Lower lobe of right lung (tissue), 2 donors: ENCODE measurements at regions not wholly inside any gene's neighbourhood (a gene's known extent, or its start where the extent isn't known, plus 50 kb on each side); places are given as distances from the start of the nearest gene placed in this dataset.

Experiments used
- ATAC-seq, 2 donors: fragments of 200-7000 bp; cut with Tn5 transposase; one replicate each; pipeline ENCODE4 v1.9.1; 2020 to 2022; ENCODE audit warnings: mild to moderate bottlenecking in 2 of 2, moderate library complexity in 2 of 2
- DNase-seq: peaks from one replicate; pipeline ENCODE4 v3.0.0-alpha.2; 2020
- H3K27ac ChIP-seq: fragments of 200-600 bp; one replicate; pipeline ENCODE4 v1.8.0; 2022
- H3K27me3 ChIP-seq: fragments of 200-600 bp; one replicate; pipeline ENCODE4 v1.8.0; 2022; ENCODE audit warnings: low read depth
- H3K36me3 ChIP-seq: fragments of 200-600 bp; one replicate; pipeline ENCODE4 v1.8.0; 2022; ENCODE audit warnings: mild to moderate bottlenecking
- H3K4me1 ChIP-seq: fragments of 200-600 bp; one replicate; pipeline ENCODE4 v1.8.0; 2022
- H3K4me3 ChIP-seq: fragments of 200-600 bp; one replicate; pipeline ENCODE4 v1.8.0; 2022; ENCODE audit warnings: mild to moderate bottlenecking
- H3K9me3 ChIP-seq: fragments of 200-600 bp; one replicate; pipeline ENCODE4 v1.8.0; 2022
- intact Hi-C: fragments of 100-400 bp; cut with DNase I; formaldehyde crosslinking; loops from one replicate; pipeline ENCODE4 v1.11.0; 2022
- TF ChIP-seq, protein P1 (sequence below): fragments of 200-600 bp; IDR thresholded peaks from one replicate; pipeline ENCODE4 v1.8.0; 2022; ENCODE audit warnings: antibody characterized with exemption, mild to moderate bottlenecking
- donor health status: DM: no; HTN: yes; CAD: no; lungs with severe emphysema.

DNA sequence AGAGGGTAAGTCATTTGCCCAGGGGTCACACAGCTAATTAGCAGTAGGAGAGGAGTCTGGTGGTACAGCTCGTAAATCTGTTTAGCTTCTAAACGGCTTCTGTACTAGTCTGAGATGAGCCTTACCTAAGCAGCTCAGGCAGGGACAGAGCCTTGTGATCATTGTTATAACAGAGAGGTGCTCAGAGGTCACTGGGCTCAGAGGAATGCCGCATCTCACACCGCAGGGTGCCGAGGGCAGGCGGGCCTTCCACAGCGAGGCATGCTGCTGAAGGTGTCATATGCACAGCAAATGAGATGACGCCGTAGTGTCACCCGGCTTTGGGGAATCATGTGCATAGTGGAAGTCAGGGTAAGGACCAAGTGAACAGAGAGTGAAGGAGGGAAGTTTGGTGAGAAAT lies 305.2 kb upstream of the FMN2 start:
- no peaks in the 10 kb centered on the region for H3K27me3 ChIP-seq
- peak in 1 of 2 donors; percentile 17 for ATAC-seq
- TF ChIP-seq, protein P1, sequence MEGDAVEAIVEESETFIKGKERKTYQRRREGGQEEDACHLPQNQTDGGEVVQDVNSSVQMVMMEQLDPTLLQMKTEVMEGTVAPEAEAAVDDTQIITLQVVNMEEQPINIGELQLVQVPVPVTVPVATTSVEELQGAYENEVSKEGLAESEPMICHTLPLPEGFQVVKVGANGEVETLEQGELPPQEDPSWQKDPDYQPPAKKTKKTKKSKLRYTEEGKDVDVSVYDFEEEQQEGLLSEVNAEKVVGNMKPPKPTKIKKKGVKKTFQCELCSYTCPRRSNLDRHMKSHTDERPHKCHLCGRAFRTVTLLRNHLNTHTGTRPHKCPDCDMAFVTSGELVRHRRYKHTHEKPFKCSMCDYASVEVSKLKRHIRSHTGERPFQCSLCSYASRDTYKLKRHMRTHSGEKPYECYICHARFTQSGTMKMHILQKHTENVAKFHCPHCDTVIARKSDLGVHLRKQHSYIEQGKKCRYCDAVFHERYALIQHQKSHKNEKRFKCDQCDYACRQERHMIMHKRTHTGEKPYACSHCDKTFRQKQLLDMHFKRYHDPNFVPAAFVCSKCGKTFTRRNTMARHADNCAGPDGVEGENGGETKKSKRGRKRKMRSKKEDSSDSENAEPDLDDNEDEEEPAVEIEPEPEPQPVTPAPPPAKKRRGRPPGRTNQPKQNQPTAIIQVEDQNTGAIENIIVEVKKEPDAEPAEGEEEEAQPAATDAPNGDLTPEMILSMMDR = no peak
- H3K4me3 ChIP-seq = no peak overlapping the region
- no peaks in the 10 kb centered on the region for H3K36me3 ChIP-seq
- H3K27ac ChIP-seq = no peak overlapping the region
- intact Hi-C loops = no loop called here
- H3K9me3 ChIP-seq = no peaks in the 10 kb centered on the region
- no peak for DNase-seq
- H3K4me1 ChIP-seq = no peaks in the 10 kb centered on the region

DNA sequence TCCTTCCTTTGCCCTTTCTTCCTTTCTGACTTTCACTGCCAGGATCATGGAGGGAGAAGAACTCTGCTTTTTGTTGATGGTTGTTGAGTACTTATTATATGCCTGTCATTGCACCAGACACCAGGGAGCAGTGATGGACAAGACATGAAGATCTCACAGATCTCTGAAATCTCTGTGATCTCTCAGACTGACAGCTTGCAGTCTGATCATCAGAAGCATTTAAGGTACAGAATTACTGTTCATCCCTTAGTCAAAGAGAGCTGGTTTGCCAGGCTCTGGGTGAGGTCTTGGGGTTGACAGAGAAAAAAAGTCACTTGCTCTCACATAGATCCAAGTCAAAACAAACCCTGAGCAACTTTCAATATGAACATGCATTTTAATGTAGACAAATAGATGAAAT lies 299.5 kb upstream of the FMN2 start:
- no peaks in the 10 kb centered on the region for H3K27me3 ChIP-seq
- H3K4me3 ChIP-seq = no peak overlapping the region
- TF ChIP-seq, protein P1 = no peak
- H3K36me3 ChIP-seq = no peaks in the 10 kb centered on the region
- no peaks in the 10 kb centered on the region for H3K9me3 ChIP-seq
- no peaks in the 10 kb centered on the region for H3K4me1 ChIP-seq
- no peak for DNase-seq
- intact Hi-C loops = no loop called here
- ATAC-seq = no peak
- H3K27ac ChIP-seq = no peak overlapping the region

DNA sequence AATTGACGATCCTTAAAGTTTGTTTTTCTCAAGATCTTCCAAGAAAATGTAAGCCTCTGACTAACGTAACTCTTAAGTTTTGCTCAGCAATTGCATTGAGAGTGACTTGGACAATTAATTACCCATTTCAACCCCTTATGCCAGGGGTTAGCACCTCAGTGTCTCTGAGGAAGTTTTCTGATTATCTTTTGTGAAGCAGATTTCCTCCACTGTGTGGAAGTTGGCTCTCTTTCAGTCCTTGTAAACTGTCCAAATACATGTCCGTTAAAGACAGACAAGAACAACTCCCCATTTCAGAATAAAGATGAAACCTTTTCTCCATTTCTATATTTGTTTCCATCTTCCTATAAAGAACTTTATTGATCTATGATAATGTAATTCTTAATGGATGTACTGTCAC lies 296.4 kb upstream of the FMN2 start:
- Histone ChIP-seq H3K4me3 (no peak overlapping the region), H3K4me1 (no peaks in the 10 kb centered on the region), H3K27me3 (no peaks in the 10 kb centered on the region), H3K27ac (no peak overlapping the region), H3K36me3 (no peaks in the 10 kb centered on the region), H3K9me3 (no peaks in the 10 kb centered on the region)
- DNase-seq (no peak), ATAC-seq (no peak)
- intact Hi-C loops = no loop called here
- TF ChIP-seq, protein P1 = no peak

DNA sequence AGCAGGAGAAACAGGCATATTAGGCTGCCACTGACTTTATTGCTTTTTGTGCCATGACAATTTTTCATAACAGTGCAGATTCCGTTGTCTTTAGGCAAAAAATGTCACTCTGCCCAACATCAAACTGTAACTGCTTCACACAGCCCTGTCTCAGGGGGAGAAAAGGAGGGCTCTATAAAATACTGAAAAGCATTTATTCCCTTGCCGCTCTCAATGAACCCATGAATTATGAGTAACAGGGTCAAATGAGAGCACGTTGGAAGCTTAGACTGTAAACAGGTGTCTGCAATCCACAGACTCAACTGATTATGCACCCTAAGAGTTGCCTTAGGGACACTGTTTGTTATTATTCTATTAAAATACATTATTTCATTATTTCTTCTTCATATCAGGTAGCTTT lies 292.1 kb upstream of the FMN2 start:
- no peak overlapping the region for H3K4me3 ChIP-seq
- no peaks in the 10 kb centered on the region for H3K9me3 ChIP-seq
- H3K4me1 ChIP-seq = no peaks in the 10 kb centered on the region
- ATAC-seq (no peak), DNase-seq (no peak)
- H3K27me3 ChIP-seq = no peaks in the 10 kb centered on the region
- TF ChIP-seq, protein P1 = no peak
- no peak overlapping the region for H3K27ac ChIP-seq
- no peaks in the 10 kb centered on the region for H3K36me3 ChIP-seq
- intact Hi-C loops = no loop called here

DNA sequence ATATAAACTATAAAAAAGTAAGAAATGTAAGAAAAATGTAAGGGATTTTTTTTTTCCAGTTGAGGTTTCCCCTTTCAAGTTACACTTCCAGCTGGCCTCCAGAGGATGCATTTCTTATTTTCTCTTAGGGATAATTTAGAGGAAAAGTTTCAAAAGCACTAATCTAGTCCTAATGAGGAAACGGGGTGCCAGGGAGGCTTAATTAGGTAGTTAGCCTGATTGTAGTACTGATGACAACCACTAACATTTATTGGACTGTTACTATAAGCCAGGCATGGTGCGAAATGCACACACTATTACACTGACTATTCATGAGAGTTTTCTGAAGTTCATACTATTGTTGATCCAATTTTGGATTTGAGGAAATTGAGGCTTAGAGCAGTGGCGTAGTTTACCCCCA lies 290.8 kb upstream of the FMN2 start:
- DNase-seq = no peak
- H3K27me3 ChIP-seq = no peaks in the 10 kb centered on the region
- ATAC-seq = no peak
- no peaks in the 10 kb centered on the region for H3K36me3 ChIP-seq
- no peaks in the 10 kb centered on the region for H3K9me3 ChIP-seq
- no peak overlapping the region for H3K27ac ChIP-seq
- TF ChIP-seq, protein P1 = no peak
- H3K4me1 ChIP-seq = peaks cover 2% of the 10 kb centered on the region
- intact Hi-C loops = no loop called here
- H3K4me3 ChIP-seq = no peak overlapping the region

DNA sequence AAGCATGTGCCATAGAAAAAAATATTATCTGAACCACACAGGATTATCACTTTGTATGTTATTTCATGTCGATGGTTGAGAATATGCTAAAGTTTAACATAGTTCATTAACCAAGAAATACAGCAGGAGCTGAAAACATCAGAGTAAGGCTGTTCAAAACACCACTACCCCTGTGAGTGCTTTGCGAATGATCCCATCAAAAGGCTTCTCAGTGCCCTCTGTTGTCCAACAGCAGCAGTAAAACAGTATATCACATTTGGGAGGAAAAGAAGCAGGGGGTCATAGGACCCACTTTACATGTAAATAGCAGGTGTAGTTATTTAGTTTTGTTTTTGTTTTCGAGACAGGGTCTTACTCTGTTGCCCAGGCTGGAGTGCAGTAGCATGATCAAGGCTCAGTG lies 289.4 kb upstream of the FMN2 start:
- ATAC-seq (no peak), DNase-seq (no peak)
- intact Hi-C loops = no loop called here
- H3K27ac ChIP-seq = no peak overlapping the region
- no peaks in the 10 kb centered on the region for H3K36me3 ChIP-seq
- H3K4me1 ChIP-seq = peaks cover 5% of the 10 kb centered on the region
- no peaks in the 10 kb centered on the region for H3K9me3 ChIP-seq
- no peaks in the 10 kb centered on the region for H3K27me3 ChIP-seq
- no peak overlapping the region for H3K4me3 ChIP-seq
- TF ChIP-seq, protein P1 = no peak
